GM23248 (cell line): ENCODE measurements at regions not wholly inside any gene's neighbourhood (a gene's known extent, or its start where the extent isn't known, plus 50 kb on each side); places are given as distances from the start of the nearest gene placed in this dataset.

Experiments
- DNase-seq: peaks from one replicate; pipeline ENCODE4 v3.0.0-alpha.2; 2015
- H2AFZ ChIP-seq: fragments of 200-600 bp; sonication (generic); 2 replicates; pipeline ENCODE4 v1.6.1; 2016; ENCODE audit warnings: antibody characterized with exemption
- H3F3A ChIP-seq: fragments of 200-600 bp; sonication (generic); 2 replicates; pipeline ENCODE4 v1.6.1; 2016; ENCODE audit warnings: mild to moderate bottlenecking, antibody characterized with exemption, mixed run types; ENCODE audit not compliant: insufficient read depth
- H3K27ac ChIP-seq: fragments of 200-600 bp; sonication (generic); 2 replicates; pipeline ENCODE4 v1.5.1; 2016; ENCODE audit warnings: mild to moderate bottlenecking
- H3K27me3 ChIP-seq: fragments of 200-600 bp; sonication (generic); replicated peaks from 2 replicates; pipeline ENCODE4 v1.6.1; 2016; ENCODE audit warnings: mild to moderate bottlenecking; ENCODE audit not compliant: insufficient read depth
- H3K36me3 ChIP-seq: fragments of 200-600 bp; sonication (generic); 2 replicates; pipeline ENCODE4 v1.6.1; 2016; ENCODE audit warnings: low read depth, mild to moderate bottlenecking
- H3K4me1 ChIP-seq: fragments of 200-600 bp; sonication (generic); 2 replicates; pipeline ENCODE4 v1.6.1; 2016; ENCODE audit warnings: mild to moderate bottlenecking; ENCODE audit not compliant: insufficient read depth
- H3K4me2 ChIP-seq: fragments of 200-600 bp; sonication (generic); one replicate; pipeline ENCODE4 v1.6.1; 2016; ENCODE audit warnings: mild to moderate bottlenecking; ENCODE audit not compliant: unreplicated experiment
- H3K4me3 ChIP-seq: fragments of 200-600 bp; sonication (generic); 2 replicates; pipeline ENCODE4 v1.5.1; 2016; ENCODE audit warnings: mild to moderate bottlenecking
- H3K79me2 ChIP-seq: fragments of 200-600 bp; sonication (generic); 2 replicates; pipeline ENCODE4 v1.6.1; 2016; ENCODE audit warnings: mild to moderate bottlenecking; ENCODE audit not compliant: insufficient read depth
- H3K9ac ChIP-seq: fragments of 200-600 bp; sonication (generic); 2 replicates; pipeline ENCODE4 v1.6.1; 2016; ENCODE audit warnings: mild to moderate bottlenecking
- H3K9me2 ChIP-seq: fragments of 200-600 bp; sonication (generic); 2 replicates; pipeline ENCODE4 v1.6.1; 2016; ENCODE audit warnings: mixed run types, mild to moderate bottlenecking, moderate library complexity; ENCODE audit not compliant: insufficient read depth
- H3K9me3 ChIP-seq: fragments of 200-600 bp; sonication (generic); one replicate; pipeline ENCODE4 v1.6.1; 2017; ENCODE audit warnings: low read depth
- H4K20me1 ChIP-seq: fragments of 200-600 bp; sonication (generic); 2 replicates; pipeline ENCODE4 v1.6.0; 2016; ENCODE audit not compliant: insufficient read depth
- EZH2 ChIP-seq: fragments of 200-600 bp; sonication (generic); IDR thresholded peaks from 2 replicates; pipeline ENCODE4 v1.6.1; 2018; ENCODE audit warnings: antibody characterized with exemption, mild to moderate bottlenecking; ENCODE audit not compliant: insufficient read depth, poor library complexity, severe bottlenecking
- EZH2phosphoT487 ChIP-seq: fragments of 200-600 bp; sonication (generic); IDR thresholded peaks from 2 replicates; pipeline ENCODE4 v1.6.1; 2018; ENCODE audit warnings: antibody characterized with exemption, moderate library complexity, mild to moderate bottlenecking, low read depth; ENCODE audit not compliant: insufficient read depth
- WGBS, 2 experiments: methylation state at CpG; one replicate each; pipeline ENCODE4 v1.1.6; 2015 to 2017; ENCODE audit warnings: low lambda C conversion rate in 2 of 2, low coverage in 1 of 2; ENCODE audit errors: missing lambda C conversion rate in 2 of 2; 5-methylcytosine and 5-hydroxymethylcytosine counted together
- in situ Hi-C: fragments of 300-500 bp; cut with MboI; formaldehyde crosslinking; loops from 2 replicates; pipeline ENCODE4 v1.15.0; 2020

GRCh38 chr14:43316427-43316826, 1190.7 kb downstream of the FSCB start:
- Histone ChIP-seq H3K4me3 (no peak overlapping the region), H4K20me1 (no peaks in the 10 kb centered on the region), H3K4me1 (no peaks in the 10 kb centered on the region), H2AFZ (no peak overlapping the region), H3K9ac (no peak overlapping the region), H3F3A (no peaks in the 10 kb centered on the region), H3K27ac (no peak overlapping the region), H3K4me2 (no peak overlapping the region), H3K36me3 (no peaks in the 10 kb centered on the region), H3K9me2 (no peaks in the 10 kb centered on the region), H3K79me2 (no peaks in the 10 kb centered on the region), H3K9me3 (no peaks in the 10 kb centered on the region), H3K27me3 (no peaks in the 10 kb centered on the region)
- in situ Hi-C loops = no loop called here
- WGBS, 2 experiments = 20 to 24% methylated on average over 2 of the region's 2 CpGs
- DNase-seq = no peak
- TF ChIP-seq EZH2phosphoT487 = no peak
- TF ChIP-seq EZH2 = no peak

- Histone ChIP-seq H3K27ac (no peak overlapping the region), H3K9ac (no peak overlapping the region), H3K27me3 (no peaks in the 10 kb centered on the region), H3K79me2 (no peaks in the 10 kb centered on the region), H3K4me3 (no peak overlapping the region), H3K9me2 (no peaks in the 10 kb centered on the region), H2AFZ (no peak overlapping the region), H3K4me1 (no peaks in the 10 kb centered on the region), H3K36me3 (no peaks in the 10 kb centered on the region), H3F3A (no peaks in the 10 kb centered on the region), H3K9me3 (no peaks in the 10 kb centered on the region), H4K20me1 (no peaks in the 10 kb centered on the region), H3K4me2 (no peak overlapping the region)
- in situ Hi-C loops = no loop called here
- 22 to 38% methylated on average over 1 of the region's 1 CpG for WGBS, 2 experiments
- DNase-seq = no peak
- TF ChIP-seq EZH2phosphoT487 (no peak), EZH2 (no peak)
Observed at GRCh38 chr14:43313719-43314118, 1193.4 kb downstream of the FSCB start.

- Histone ChIP-seq H3K9ac (no peak overlapping the region), H3K4me3 (no peak overlapping the region), H3K27ac (no peak overlapping the region), H3K4me2 (no peak overlapping the region), H3K79me2 (no peaks in the 10 kb centered on the region), H3K27me3 (no peaks in the 10 kb centered on the region), H4K20me1 (no peaks in the 10 kb centered on the region), H3F3A (no peaks in the 10 kb centered on the region), H3K36me3 (no peaks in the 10 kb centered on the region), H3K4me1 (no peaks in the 10 kb centered on the region), H3K9me2 (no peaks in the 10 kb centered on the region), H3K9me3 (no peaks in the 10 kb centered on the region), H2AFZ (no peak overlapping the region)
- DNase-seq = no peak
- in situ Hi-C loops = no loop called here
- WGBS, 2 experiments = 30 to 41% methylated on average over 3 of the region's 3 CpGs
- no peak for TF ChIP-seq EZH2
- TF ChIP-seq EZH2phosphoT487 = no peak
Observed at GRCh38 chr14:43308421-43309110, 1198.5 kb downstream of the FSCB start.

- WGBS, 2 experiments = 19 to 35% methylated on average over 1 of the region's 1 CpG
- Histone ChIP-seq H3K4me2 (no peak overlapping the region), H3F3A (no peaks in the 10 kb centered on the region), H3K27me3 (no peaks in the 10 kb centered on the region), H2AFZ (no peak overlapping the region), H3K9me3 (no peaks in the 10 kb centered on the region), H3K4me3 (no peak overlapping the region), H3K27ac (no peak overlapping the region), H3K79me2 (no peaks in the 10 kb centered on the region), H3K36me3 (no peaks in the 10 kb centered on the region), H3K9me2 (no peaks in the 10 kb centered on the region), H3K9ac (no peak overlapping the region), H3K4me1 (no peaks in the 10 kb centered on the region), H4K20me1 (no peaks in the 10 kb centered on the region)
- in situ Hi-C loops = no loop called here
- no peak for DNase-seq
- TF ChIP-seq EZH2phosphoT487 (no peak), EZH2 (no peak)
Observed at GRCh38 chr14:43307836-43308235, 1199.2 kb downstream of the FSCB start.
